Nephron progenitor cell (in vitro differentiated cells): ENCODE measurements at regions not wholly inside any gene's neighbourhood (a gene's known extent, or its start where the extent isn't known, plus 50 kb on each side); places are given as distances from the start of the nearest gene placed in this dataset.

Experiments
- DNase-seq: peaks from one replicate; pipeline ENCODE4 v3.0.0; 2021
- H3K27ac Mint-ChIP-seq: 2 replicates; pipeline ENCODE4 v1.8.0; 2021; ENCODE audit warnings: mild to moderate bottlenecking, moderate library complexity, mixed read lengths
- H3K27me3 Mint-ChIP-seq: 2 replicates; pipeline ENCODE4 v1.8.0; 2021; ENCODE audit warnings: mild to moderate bottlenecking, low read depth, mixed read lengths; ENCODE audit not compliant: poor library complexity
- H3K36me3 Mint-ChIP-seq: 2 replicates; pipeline ENCODE4 v1.8.0; 2021; ENCODE audit warnings: low read depth, mixed read lengths
- H3K4me1 Mint-ChIP-seq: 2 replicates; pipeline ENCODE4 v1.8.0; 2021; ENCODE audit warnings: mixed read lengths
- H3K4me3 Mint-ChIP-seq: 2 replicates; pipeline ENCODE4 v1.8.0; 2021; ENCODE audit warnings: mild to moderate bottlenecking, moderate library complexity, mixed read lengths
- H3K9me3 Mint-ChIP-seq: 2 replicates; pipeline ENCODE4 v1.8.0; 2021; ENCODE audit warnings: mild to moderate bottlenecking, moderate library complexity, mixed read lengths
- TF ChIP-seq, protein P1 (sequence below): fragments of 200-600 bp; sonication (generic); IDR thresholded peaks from 2 replicates; pipeline ENCODE4 v1.5.0; 2021; ENCODE audit warnings: antibody characterized with exemption

- Mint-ChIP-seq H3K27me3 (peaks cover 17% of the 10 kb centered on the region), H3K9me3 (no peaks in the 10 kb centered on the region), H3K36me3 (no peaks in the 10 kb centered on the region), H3K4me1 (no peaks in the 10 kb centered on the region), H3K4me3 (no peak overlapping the region), H3K27ac (no peak overlapping the region)
- DNase-seq: no peak
- TF ChIP-seq, protein P1, sequence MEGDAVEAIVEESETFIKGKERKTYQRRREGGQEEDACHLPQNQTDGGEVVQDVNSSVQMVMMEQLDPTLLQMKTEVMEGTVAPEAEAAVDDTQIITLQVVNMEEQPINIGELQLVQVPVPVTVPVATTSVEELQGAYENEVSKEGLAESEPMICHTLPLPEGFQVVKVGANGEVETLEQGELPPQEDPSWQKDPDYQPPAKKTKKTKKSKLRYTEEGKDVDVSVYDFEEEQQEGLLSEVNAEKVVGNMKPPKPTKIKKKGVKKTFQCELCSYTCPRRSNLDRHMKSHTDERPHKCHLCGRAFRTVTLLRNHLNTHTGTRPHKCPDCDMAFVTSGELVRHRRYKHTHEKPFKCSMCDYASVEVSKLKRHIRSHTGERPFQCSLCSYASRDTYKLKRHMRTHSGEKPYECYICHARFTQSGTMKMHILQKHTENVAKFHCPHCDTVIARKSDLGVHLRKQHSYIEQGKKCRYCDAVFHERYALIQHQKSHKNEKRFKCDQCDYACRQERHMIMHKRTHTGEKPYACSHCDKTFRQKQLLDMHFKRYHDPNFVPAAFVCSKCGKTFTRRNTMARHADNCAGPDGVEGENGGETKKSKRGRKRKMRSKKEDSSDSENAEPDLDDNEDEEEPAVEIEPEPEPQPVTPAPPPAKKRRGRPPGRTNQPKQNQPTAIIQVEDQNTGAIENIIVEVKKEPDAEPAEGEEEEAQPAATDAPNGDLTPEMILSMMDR: no peak
Measured at GRCh38 chr3:127490271-127491023, 100.1 kb downstream of the TPRA1 start.

- TF ChIP-seq, protein P1: no peak
- Mint-ChIP-seq H3K27me3 (peaks cover 16% of the 10 kb centered on the region), H3K27ac (no peak overlapping the region), H3K4me1 (no peaks in the 10 kb centered on the region), H3K36me3 (no peaks in the 10 kb centered on the region), H3K4me3 (no peak overlapping the region), H3K9me3 (no peaks in the 10 kb centered on the region)
- DNase-seq: no peak
Measured at GRCh38 chr3:127489357-127489756, 101.2 kb downstream of the TPRA1 start.

GRCh38 chr3:127488740-127489139 lies 101.8 kb downstream of the TPRA1 start:
- H3K36me3 Mint-ChIP-seq: no peaks in the 10 kb centered on the region
- H3K4me1 Mint-ChIP-seq: no peaks in the 10 kb centered on the region
- TF ChIP-seq, protein P1: no peak
- no peak overlapping the region for H3K27ac Mint-ChIP-seq
- H3K9me3 Mint-ChIP-seq: no peaks in the 10 kb centered on the region
- H3K4me3 Mint-ChIP-seq: no peak overlapping the region
- H3K27me3 Mint-ChIP-seq: peaks cover 16% of the 10 kb centered on the region
- DNase-seq: no peak

GRCh38 chr3:127488141-127488672 lies 102.3 kb downstream of the TPRA1 start:
- no peak for DNase-seq
- H3K27me3 Mint-ChIP-seq: peaks cover 16% of the 10 kb centered on the region
- H3K4me1 Mint-ChIP-seq: peaks cover 4% of the 10 kb centered on the region
- no peaks in the 10 kb centered on the region for H3K36me3 Mint-ChIP-seq
- TF ChIP-seq, protein P1: no peak
- H3K27ac Mint-ChIP-seq: no peak overlapping the region
- H3K4me3 Mint-ChIP-seq: no peak overlapping the region
- H3K9me3 Mint-ChIP-seq: no peaks in the 10 kb centered on the region

- Mint-ChIP-seq H3K4me3 (no peak overlapping the region), H3K36me3 (no peaks in the 10 kb centered on the region), H3K9me3 (no peaks in the 10 kb centered on the region), H3K27ac (no peak overlapping the region), H3K4me1 (peaks cover 9% of the 10 kb centered on the region), H3K27me3 (peaks cover 16% of the 10 kb centered on the region)
- no peak for DNase-seq
- TF ChIP-seq, protein P1: no peak
Measured at GRCh38 chr3:127487196-127487595, 103.3 kb downstream of the TPRA1 start.
